DMS 273 treated with DMSO at 0.1 percent for 48 hours (cell line): ENCODE measurements at regions not wholly inside any gene's neighbourhood (a gene's known extent, or its start where the extent isn't known, plus 50 kb on each side); places are given as distances from the start of the nearest gene placed in this dataset.
"Not testable (repeated sequence)": the region's sequence is repeated elsewhere in the genome, so short reads cannot be mapped to it uniquely, and the experiment has no call there.

Source experiments
- DNase-seq: peaks from one replicate; lab custom pipeline; 2025; lab: John Stamatoyannopoulos, UW

DNA sequence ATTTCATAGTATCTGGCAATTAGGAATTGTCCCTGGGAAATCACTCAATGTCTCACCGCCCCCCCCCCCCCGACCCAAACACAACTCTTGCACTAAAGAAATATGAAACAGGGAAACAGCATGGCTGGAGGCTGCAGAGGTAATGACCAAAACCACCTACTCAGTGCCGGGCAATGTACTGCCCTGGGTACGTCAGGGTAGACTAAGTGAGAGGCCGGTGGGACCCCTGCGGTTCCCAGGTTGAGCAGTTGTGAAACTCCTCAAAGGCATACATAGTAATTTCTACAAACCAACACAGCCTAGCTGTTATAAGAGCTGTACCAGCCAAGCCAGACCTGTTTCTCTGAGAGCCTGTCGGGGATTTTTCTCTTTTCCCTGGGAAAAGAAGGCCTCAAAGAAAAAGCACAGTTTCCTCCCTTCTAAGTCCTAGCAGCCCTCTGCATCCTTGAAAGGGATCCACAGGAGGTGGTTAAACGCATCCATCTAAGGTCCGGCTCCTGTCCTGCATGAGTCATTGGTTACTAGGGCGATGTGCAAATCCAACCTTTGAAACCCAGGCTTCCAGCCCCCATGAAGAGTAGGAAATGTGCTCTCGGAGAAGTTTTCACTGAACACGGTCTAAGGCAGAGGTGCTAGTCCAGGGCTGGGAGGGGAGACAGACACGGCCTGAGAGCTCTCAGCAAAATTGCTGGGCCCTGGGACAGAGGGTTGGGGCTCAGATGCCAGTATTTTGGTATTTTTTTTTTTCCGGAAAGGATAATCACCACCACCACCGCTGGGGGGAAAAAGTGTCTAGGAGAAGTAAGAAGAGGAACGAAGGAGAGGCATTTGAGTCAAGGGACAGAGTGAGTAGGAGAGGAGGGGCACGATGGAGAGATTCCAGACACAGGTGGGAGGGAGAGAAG lies 172.8 kb downstream of the ATP6V0E2 start:
- peak; percentile 11 for DNase-seq

DNA sequence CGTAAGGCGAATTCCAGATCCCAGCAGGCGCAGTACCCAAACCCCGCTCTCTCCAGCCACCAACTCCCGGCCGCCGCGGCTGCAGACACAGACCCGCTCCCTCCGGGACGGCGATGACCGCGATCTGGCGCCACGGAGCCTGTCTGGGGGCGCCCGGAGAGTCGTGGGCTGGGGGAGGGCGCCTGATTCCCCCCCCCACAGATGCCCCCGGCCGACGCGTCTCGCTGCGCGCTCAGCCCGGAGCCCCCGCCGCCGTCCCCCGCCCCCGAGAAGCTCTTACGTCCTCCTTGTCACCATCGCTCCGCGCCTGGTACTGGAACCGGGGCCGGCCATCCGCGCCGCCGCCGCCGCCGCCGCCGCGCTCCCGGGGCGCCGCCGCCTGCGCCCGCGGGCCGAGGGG lies 173.6 kb downstream of the ATP6V0E2 start:
- DNase-seq: not testable (repeated sequence)

DNA sequence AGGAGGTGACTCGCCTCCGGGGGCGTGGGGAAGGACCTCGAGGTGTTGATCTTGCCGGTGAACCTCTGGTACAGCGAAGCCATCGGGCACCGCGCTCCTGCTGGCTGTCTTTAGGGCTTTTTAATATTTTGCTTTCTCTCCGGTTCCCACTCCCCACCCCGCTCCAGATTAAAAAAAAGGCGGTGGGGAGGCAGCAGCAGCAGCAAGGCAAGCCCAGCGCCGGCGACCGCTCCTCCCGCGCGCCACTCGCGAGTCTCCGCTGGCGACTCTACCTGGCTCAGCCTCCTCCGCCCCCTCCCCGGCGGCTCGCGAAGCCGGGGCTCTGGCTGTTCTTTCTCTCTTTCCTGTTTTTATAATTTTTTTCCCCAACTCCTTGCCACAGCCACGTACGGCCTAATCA lies 174.0 kb downstream of the ATP6V0E2 start:
- not testable (repeated sequence) for DNase-seq

DNA sequence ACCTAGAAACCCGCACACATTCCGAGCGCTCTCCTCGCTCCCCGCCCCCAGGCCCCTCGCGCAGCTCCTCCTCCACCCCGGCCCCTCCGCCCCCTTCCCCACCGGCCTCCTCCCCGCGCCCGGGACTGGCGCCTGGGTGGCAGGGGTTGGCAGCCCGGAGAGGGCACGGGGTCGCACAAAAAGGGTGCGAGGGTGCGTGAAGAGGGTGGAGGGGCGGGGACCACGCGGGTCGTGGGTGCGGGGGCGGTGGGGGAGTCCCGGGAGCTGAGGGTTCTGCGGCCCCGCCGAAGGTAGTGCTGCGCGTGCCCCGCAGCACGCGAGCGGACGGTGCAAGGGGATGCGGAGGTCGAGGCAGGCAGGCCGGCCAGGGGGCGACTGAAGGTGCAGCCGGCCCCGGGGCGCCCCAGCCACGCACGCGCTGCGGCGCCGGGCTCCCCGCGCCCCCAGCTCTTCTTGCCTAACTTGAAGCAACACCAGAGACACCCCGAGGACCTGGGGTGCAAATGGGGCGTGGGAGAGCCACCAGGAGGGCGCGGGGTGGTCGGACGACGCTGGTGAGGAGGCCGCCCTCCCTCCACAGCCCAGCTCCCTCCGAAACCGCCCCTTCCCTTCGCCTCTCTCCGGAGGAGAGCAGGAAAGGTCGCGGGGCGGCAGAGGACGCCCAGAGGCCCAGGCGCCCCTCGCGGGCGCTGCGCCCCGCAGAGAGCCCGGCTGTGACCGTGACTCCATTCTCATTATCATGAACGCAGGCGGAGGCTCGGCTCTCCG lies 174.7 kb downstream of the ATP6V0E2 start:
- DNase-seq: not testable (repeated sequence)

DNA sequence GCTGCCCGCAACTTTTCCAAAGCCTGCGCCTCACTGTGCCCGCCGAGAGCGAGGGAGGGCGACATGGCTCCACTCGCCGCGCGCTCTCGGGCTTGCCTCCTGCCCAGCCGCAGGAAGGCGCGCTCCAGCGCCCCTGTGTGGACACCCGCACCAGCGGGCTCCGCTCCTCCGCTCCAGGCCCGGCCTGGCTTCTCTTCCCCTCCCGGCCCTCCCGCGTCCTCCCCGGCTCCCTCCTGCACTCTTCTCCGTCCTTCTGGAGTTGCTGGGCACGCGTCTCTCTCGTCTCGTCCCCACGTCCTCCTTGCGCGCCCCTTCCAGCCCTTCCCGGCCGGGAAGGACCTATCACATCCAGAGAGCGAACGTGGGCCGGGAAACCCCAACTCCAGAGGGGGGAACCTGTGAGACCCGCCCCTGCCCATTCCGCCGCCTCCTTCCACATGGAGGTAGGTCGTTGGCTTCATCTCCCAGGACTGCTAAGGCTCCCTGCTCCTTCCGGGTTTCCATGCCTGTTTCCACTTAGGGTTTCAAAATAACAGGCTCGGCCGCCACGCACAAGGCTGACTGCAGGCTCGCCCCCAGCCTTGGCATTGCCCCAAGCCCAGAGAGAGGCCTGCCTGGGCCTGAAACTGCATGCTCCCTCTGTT lies 175.4 kb downstream of the ATP6V0E2 start:
- peak; percentile 80 for DNase-seq

DNA sequence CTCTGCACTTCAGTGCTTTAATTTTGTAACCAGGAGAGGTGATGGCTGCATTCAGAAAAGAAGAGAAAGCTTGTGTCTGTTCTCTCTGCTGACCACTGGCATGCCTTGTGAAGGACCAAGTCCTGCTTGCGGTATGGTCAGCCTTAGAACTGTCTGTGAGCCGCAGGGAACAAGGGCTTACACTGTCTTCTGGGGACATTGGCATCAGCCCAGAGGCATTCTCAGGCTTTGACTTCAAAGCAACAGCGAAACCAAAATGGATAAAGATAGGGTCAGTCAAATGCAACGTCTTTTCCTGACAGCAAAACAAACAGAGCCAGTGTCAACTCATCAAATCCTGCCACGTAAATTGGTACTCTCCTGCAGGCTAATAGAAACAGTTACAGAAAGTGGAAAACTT lies 179.6 kb downstream of the ATP6V0E2 start:
- DNase-seq: not testable (repeated sequence)

DNA sequence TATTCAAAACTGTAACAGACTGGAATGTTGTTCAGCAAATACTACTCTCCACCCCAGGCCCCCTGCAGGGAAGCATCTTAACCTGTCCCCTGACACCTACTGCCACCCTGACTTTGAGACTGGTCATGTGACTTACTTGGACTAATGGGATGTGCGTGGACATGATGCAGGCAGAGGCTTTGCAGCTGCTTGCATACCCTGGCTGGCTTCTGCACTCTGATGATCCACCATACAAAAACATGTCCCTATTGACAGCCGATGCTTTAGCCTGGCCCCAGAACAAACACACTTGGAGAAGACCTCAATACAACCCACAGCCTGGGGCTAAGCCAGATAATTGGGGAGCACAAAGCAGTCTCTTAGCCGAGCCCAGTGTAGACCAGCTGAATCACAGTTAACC lies 180.5 kb downstream of the ATP6V0E2 start:
- DNase-seq: not testable (repeated sequence)

DNA sequence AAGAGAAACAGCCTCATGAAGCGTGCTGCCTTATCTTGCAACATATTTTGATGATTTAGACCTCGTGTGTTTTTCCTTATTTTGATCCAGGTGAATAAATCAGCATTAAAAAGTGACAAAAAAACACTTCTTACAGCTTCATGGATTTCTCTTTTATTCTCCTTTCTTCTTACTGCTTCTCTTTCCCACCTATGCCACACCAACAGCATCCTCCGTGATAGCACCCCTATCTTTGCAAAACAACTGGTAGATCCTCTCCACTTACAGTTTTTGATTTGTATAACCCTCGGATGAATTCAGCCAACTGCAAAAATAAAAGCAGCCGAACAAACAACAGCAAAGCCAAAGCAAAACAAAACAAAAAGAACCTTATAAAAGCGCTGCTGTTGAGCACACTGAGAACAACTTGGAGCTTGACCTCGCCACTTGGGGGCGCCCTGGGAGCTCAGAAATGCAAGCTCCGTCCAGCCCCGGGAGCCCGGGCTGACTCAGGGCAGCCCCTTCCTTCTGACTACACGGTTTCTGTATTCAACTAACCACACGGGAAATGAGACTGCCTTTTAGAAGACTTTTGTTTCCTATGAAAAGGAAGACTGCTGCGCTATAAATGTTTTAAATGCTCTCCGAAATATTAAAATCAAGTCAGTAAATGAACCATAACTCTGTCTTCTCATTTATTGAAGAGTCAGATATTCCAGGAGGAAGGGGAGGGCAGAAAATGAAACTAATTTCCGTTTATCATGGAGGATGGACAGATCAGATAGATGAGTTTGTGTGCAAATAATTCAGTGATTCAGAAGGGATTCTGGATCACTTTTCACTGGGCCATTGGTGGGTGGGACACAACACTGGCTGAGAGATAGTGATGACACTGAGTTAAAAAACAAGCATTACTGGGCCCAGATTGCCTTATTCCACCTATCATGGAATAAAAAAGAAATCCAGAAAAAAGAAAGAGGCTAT lies 186.8 kb downstream of the ATP6V0E2 start:
- DNase-seq: not testable (repeated sequence)

DNA sequence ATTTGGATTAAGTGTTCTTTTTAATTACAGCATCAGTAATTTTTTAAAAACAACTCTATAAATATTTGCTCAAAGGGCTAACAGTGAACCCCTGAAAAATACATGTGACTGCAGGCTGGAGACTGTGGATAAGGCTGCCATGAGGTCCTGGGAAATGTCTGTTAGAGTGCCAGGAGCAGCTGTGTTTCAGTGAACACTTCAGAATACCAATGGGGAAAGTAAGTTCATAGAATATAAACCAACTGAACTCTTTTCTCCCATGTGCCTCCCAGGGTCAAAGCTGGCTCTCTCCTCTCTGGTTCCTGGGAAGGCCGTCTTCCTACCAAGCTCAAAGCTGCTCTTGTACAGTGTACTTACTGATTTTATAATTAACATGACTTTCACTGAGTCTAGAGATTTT lies 189.4 kb downstream of the ATP6V0E2 start:
- not testable (repeated sequence) for DNase-seq

DNA sequence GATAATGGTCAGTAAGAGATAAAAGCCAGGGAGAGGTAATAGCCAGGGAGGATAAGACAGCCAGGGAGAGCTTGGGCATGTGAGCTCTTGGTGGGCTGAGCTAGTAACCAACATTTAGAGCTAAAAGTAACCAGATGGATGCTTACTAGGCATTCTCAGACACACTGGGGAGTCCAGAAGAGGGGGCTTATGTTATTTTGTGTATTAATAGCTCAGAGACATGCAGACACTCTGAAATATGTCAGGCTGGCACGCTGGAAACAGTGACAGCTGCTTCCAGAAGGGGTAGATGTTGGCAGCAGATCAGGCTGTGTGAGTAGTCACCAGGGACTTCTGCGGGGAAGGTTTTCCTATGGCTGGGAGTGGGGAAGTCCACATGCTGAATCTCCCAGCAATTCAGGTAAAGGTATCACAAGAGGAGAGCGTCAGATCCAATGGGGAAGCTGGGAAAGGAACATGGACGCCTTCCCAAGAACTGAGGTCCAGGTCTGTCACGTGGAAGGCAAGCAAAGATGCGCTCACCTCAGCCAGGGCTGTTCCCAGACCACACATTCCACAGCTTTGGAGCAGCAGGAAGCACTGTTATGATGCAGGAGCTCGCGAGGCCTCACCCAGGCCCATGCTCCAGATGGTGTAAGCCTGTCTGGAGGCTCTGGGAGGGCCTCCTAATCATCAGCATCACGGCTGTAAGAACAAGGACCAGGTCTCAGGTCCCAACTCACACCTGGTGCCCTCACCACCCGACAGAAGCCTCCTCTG lies 196.0 kb downstream of the ATP6V0E2 start:
- peak; percentile 93 for DNase-seq

DNA sequence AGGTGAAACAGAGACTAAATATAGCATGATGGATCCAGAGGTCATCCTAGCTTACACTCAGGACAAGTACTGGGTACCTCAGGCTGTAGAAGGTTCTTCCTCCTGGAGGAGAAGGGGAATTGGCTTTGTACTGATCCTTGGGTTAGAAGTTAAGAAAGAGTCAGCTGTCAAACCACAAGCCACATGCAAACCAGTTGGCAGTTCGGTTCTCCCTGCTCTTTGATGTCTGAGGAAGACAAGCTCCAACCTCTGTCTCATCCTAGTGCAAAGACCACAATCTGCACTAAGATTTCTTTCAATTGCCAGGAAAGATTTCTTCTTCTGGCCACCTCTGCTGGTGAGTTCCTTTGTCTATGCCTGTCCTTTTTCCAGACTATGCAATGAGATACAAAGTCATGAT lies 203.8 kb downstream of the ATP6V0E2 start:
- not testable (repeated sequence) for DNase-seq

DNA sequence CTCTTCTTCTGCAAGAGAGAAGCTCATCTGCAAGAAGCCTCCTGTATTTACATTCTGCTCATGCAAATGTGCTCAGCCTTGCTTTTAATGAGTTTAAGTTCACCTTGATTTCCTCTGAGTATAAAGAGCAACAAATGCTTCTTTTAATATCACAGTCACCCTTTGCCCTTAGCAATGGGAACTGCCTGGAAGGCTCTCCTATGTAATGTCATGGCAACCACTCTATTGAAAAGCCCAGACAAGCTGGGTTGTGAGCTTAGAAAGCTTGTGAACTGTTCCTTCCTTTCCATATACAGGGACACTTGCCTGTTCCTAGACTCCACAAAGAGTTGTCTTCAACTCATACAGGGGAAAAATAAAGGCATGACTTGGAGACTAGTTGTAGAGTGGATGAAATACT lies 208.1 kb downstream of the ATP6V0E2 start:
- not testable (repeated sequence) for DNase-seq

DNA sequence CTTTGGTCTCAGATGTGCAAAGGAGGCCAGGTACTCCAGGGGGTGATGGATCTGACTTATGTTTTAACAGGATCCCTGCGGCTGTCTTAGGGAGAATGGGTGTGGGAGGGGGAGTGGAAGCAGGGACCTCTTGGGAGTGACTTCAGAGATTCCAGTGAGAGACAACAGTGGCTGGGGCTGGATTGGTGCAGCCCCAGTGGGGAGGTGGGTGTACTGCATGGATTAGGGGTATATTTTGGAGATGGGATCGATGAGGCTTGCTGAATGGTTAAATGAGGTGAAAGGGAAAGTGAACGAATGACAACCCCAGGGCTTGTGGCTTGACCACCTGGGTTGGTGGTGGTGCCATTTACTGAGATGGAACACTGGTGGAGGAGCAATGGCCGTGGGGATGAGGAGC lies 211.0 kb downstream of the ATP6V0E2 start:
- not testable (repeated sequence) for DNase-seq

DNA sequence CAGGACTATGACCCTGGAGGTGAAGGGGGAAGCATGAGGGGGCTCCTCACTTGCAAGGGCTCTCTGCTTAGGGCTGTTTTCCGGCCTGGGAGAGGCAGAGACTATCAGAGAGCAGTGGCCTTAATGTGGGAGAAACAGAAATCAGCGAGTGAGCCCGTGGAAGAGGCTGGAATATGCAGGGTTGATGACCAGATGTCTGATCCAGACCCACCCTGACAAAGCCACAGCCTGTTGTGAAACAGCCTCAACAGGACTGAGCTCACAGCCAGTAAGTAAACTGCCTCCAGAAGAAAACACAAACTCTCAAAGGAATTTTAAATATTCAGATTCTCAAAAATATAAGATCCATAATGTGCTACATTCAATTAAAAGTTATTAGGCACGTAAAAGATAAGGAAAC lies 213.7 kb downstream of the ATP6V0E2 start:
- DNase-seq: not testable (repeated sequence)

DNA sequence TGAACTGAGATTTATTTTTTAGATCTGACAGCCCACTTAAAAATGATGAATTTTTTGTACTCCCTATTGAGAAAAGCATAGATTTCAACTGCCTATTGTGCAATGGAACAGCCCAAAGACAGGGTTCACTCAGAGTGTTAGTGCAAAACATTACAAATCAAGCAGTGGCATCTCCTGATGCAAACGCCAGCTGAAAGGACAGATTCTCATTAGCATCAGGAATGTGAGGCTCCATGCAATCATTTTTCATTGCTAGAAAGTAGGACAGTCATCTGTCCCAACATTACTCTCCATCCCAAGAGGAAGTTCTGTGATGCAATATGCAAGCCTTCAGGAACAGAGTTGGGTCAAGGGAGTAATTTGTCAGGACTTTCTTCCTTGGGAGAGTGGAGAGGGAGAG lies 215.4 kb downstream of the ATP6V0E2 start:
- DNase-seq: not testable (repeated sequence)

DNA sequence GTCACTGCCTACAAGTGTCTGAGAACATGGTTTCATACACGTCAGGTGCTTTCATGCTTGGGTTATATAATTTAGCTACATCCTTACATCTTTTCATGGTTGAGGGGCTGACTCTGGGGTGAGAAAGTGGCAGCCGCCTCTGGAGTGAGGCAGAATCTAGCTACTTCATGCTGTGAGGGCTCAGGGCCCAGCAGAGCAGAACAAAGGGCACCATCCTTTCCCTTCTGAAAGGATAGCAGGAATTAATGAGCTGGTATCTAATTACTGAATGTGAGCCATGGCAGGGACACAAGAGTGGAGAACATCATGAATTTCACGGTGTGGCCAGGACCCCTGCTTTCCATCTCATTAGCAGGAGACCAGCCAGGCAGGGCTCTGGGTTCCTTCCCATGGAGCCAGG lies 217.0 kb downstream of the ATP6V0E2 start:
- DNase-seq: not testable (repeated sequence)

DNA sequence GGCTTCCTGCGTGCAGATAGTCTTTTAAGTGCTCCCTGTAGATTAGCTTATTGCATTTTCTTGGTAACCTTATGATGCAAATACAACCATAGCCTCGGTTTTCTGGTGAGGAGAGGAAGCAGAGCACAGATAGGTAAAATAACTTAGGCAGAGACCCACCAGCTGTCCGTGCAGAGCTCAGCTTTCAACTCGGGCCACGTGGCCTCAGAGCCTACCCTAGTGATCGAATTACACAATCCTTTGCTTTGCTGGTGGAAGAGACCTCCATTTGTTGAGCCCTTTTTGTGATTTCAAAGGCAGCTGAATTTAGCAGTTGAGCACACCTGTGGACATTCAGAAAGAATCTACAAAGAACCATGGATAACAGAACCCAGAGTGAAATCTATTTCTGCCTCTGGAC lies 220.1 kb downstream of the ATP6V0E2 start:
- DNase-seq: peak; percentile 39

DNA sequence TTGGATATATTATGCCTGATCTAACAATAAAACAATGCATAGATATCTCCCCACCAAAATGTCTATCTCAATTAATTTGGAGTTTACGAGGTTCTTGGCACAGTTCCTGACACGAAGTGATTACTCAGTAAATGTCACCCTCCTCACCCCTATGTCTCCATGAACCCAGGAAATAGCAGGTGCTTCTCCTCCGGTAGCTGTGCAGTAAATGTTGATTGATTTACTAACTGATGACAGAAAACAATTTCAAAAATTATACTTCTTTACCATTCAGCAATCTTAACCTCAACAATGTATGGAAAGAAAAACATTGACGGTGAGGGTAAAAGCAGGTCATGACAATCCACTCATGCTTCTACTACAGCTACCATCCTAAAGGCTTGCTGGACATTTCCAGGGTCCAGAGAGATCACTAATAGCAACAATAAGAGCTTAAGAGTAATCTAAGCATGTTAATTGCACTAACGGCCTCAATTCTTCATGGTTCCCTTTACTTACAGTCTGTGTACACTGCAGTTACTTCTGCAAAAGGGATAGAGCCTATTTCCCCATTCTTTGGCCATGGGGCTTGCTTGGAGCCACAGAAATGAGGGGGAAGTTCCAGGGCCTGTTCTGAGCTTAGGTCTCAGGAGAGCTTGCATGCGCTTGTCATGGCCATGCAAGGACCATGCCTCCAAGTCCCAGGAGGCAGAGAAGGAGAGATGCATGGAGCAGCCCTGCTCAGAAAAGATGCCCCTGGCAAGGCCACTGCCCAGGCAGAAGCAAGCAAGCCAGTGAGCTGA lies 222.6 kb downstream of the ATP6V0E2 start:
- DNase-seq: not testable (repeated sequence)

DNA sequence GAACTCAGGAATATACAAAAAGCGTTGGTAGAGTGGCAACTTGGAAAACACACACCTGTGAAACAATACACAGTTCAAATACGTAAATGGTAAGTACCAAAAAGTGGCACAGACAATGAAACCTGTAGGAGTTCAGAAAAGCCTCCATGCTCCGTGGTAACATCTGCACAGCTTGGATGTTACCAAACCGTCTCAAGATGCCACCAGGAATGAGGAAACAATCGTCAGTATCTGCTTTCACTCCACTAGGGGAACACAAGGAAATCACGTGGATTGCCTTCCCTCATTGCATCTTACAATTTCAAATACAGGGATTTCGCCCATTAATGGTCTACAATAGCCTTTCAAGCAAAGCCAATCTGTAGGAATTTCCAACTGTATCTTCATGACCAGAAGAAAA lies 224.6 kb upstream of the LRRC61 start:
- DNase-seq: not testable (repeated sequence)

DNA sequence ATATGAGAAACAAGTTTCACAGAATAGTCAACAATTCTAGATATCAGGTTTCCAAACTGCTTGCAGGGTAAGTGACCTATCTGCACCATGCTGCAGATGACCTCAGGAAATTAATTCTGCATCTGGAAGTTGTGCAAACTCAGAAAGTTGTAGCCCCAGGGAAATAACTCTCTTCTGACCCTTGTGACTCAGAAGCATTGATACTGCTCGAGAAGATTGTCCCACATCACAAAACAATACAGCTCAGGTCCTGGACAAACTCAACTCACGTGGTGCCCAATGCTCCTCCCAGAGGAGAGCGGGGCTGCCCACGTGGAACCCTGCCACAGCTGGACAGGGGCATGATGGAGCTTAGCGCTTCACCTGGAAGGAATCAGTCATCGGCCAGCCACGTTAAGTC lies 221.9 kb upstream of the LRRC61 start:
- DNase-seq: not testable (repeated sequence)
